GM12878 (cell line): ENCODE measurements at regions not wholly inside any gene's neighbourhood (a gene's known extent, or its start where the extent isn't known, plus 50 kb on each side); places are given as distances from the start of the nearest gene placed in this dataset.

ENCODE experiments used
- ATAC-seq: fragments of 200-7000 bp; cut with Tn5 transposase; 3 replicates; pipeline ENCODE4 v1.9.1; 2020; ENCODE audit warnings: mild to moderate bottlenecking, moderate library complexity
- BruUV-seq: library from RNA; stranded (reverse); fragments of 400-500 nt; replicated peaks from 2 replicates; lab custom pipeline; 2021; lab: Mats Ljungman, UMichigan
- CTCF ChIA-PET: fragments of 300-600 bp; sonication (Branson Sonifier 250); formaldehyde crosslinking; extraction: SDS; loops from one replicate; lab custom pipeline; 2021; ENCODE audit warnings: inconsistent platforms; lab: Yijun Ruan, JAX
- POLR2A ChIA-PET: fragments of 350-600 bp; formaldehyde crosslinking; extraction: SDS; loops from one replicate; lab custom pipeline; 2021; ENCODE audit warnings: inconsistent platforms; lab: Charles Lee
- RAD21 ChIA-PET: fragments of 300-600 bp; sonication (Branson Sonifier 250); formaldehyde crosslinking; loops from one replicate; lab custom pipeline; 2023; ENCODE audit warnings: antibody characterized with exemption; ENCODE audit not compliant: unreplicated experiment; lab: Charles Lee
- SMC1A ChIA-PET: fragments of 300-600 bp; sonication (Branson Sonifier 250); formaldehyde crosslinking; loops from one replicate; lab custom pipeline; 2023; ENCODE audit not compliant: unreplicated experiment, uncharacterized antibody; lab: Charles Lee
- DNase-seq: peaks from one replicate; pipeline ENCODE4 v3.0.0-alpha.2; 2011; ENCODE audit warnings: low read depth, low spot score
- FAIRE-seq: peaks from 3 replicates; lab custom pipeline; 2011; peaks lifted over from hg19 to GRCh38; lab: Jason Lieb, UNC
- H2AFZ ChIP-seq: 2 replicates; pipeline ENCODE4 v1.6.0; 2011; ENCODE audit warnings: low read depth, low read length, control low read depth; ENCODE audit not compliant: control insufficient read depth
- H3K27ac ChIP-seq: 2 replicates; pipeline ENCODE4 v1.5.1; 2011; ENCODE audit warnings: control low read depth; ENCODE audit not compliant: control insufficient read depth, insufficient read depth
- H3K27me3 ChIP-seq, 2 experiments: replicated peaks in 1 of 2; 2 replicates each; pipeline versions ENCODE4 v1.6.0 to v1.6.1; 2011; ENCODE audit warnings: low read length in 1 of 2; ENCODE audit not compliant: control insufficient read depth in 2 of 2, insufficient read depth in 2 of 2
- H3K36me3 ChIP-seq, 2 experiments: 2 replicates each; pipeline ENCODE4 v1.5.1; 2011; ENCODE audit warnings: low read length in 1 of 2; ENCODE audit not compliant: control insufficient read depth in 2 of 2, insufficient read depth in 2 of 2
- H3K4me1 ChIP-seq: 2 replicates; pipeline ENCODE4 v1.6.1; 2011; ENCODE audit warnings: mild to moderate bottlenecking, low read length, moderate library complexity, mixed read lengths; ENCODE audit not compliant: control insufficient read depth, insufficient read depth
- H3K4me2 ChIP-seq: 2 replicates; pipeline ENCODE4 v1.6.0; 2011; ENCODE audit warnings: control low read depth; ENCODE audit not compliant: control insufficient read depth, insufficient read depth
- H3K4me3 ChIP-seq: fragments of 200-600 bp; sonication (generic); 2 replicates; pipeline ENCODE4 v1.5.1; 2016
- H3K79me2 ChIP-seq: 2 replicates; pipeline ENCODE4 v1.6.0; 2011; ENCODE audit warnings: low read length; ENCODE audit not compliant: control insufficient read depth, insufficient read depth
- H3K9ac ChIP-seq: 2 replicates; pipeline ENCODE4 v1.8.0; 2011; ENCODE audit warnings: low read length, control low read depth, mixed read lengths; ENCODE audit not compliant: control insufficient read depth, insufficient read depth
- H3K9me3 ChIP-seq: replicated peaks from 3 replicates; pipeline ENCODE4 v1.5.1; 2011; ENCODE audit warnings: mild to moderate bottlenecking, low read length; ENCODE audit not compliant: control insufficient read depth, insufficient read depth
- H4K20me1 ChIP-seq: 2 replicates; pipeline ENCODE4 v1.6.0; 2011; ENCODE audit not compliant: control insufficient read depth, insufficient read depth
- BRCA1 ChIP-seq: IDR thresholded peaks from 2 replicates; pipeline ENCODE4 v1.6.1; 2011; ENCODE audit warnings: low read depth, low read length, improper control_type of control experiment
- CTCF ChIP-seq, 3 experiments: IDR thresholded peaks in 2 of 3; conservative IDR thresholded peaks in 1 of 3; 2 replicates each; pipeline ENCODE4 v1.5.1; 2011; ENCODE audit warnings: low read depth in 3 of 3, low read length in 3 of 3, mild to moderate bottlenecking in 3 of 3, control low read depth in 2 of 3, moderate library complexity in 2 of 3, inconsistent platforms in 1 of 3, mixed read lengths in 1 of 3; ENCODE audit not compliant: control insufficient read depth in 2 of 3, insufficient read depth in 1 of 3; ENCODE audit errors: extremely low read depth in 1 of 3
- E2F4 ChIP-seq: IDR thresholded peaks from 2 replicates; pipeline ENCODE4 v1.6.1; 2012; ENCODE audit warnings: low read depth, low read length, improper control_type of control experiment
- FOXM1 ChIP-seq: IDR thresholded peaks from 2 replicates; pipeline ENCODE4 v1.6.1; 2012; ENCODE audit warnings: low read depth, mild to moderate bottlenecking, inconsistent platforms, low read length, moderate library complexity
- HDAC6 ChIP-seq: fragments of 200-600 bp; sonication (generic); IDR thresholded peaks from one replicate; pipeline ENCODE4 v1.8.0; 2017; ENCODE audit warnings: antibody characterized with exemption; ENCODE audit not compliant: unreplicated experiment
- IKZF1 ChIP-seq: fragments of 450-650 bp; conservative IDR thresholded peaks from 2 replicates; pipeline ENCODE4 v1.6.1; 2017; ENCODE audit warnings: antibody characterized with exemption, mild to moderate bottlenecking
- KLF5 ChIP-seq: fragments of 450-650 bp; IDR thresholded peaks from 2 replicates; pipeline ENCODE4 v1.6.1; 2014; ENCODE audit warnings: mild to moderate bottlenecking; ENCODE audit not compliant: partially characterized antibody
- MTA2 ChIP-seq: fragments of 450-650 bp; IDR thresholded peaks from 2 replicates; pipeline ENCODE4 v1.6.1; 2016; ENCODE audit warnings: low read depth, mild to moderate bottlenecking, moderate library complexity
- MYB ChIP-seq: fragments of 150-350 bp; IDR thresholded peaks from 2 replicates; pipeline ENCODE4 v1.6.1; 2014; ENCODE audit warnings: mild to moderate bottlenecking, low read depth, low read length, borderline replicate concordance
- NR2F1 ChIP-seq: fragments of 450-650 bp; conservative IDR thresholded peaks from 2 replicates; pipeline ENCODE4 v1.6.1; 2017; ENCODE audit warnings: mild to moderate bottlenecking
- POLR2AphosphoS2 ChIP-seq: IDR thresholded peaks from 2 replicates; pipeline ENCODE4 v1.6.1; 2011; ENCODE audit warnings: low read depth, mild to moderate bottlenecking, low read length, improper control_type of control experiment, moderate library complexity
- SIN3A ChIP-seq: IDR thresholded peaks from 2 replicates; pipeline ENCODE4 v1.6.1; 2012; ENCODE audit warnings: low read depth, low read length, improper control_type of control experiment
- SIX5 ChIP-seq: IDR thresholded peaks from 2 replicates; pipeline ENCODE4 v1.6.1; 2011; ENCODE audit warnings: mild to moderate bottlenecking, low read depth, low read length, moderate library complexity; ENCODE audit not compliant: severe bottlenecking
- SRF ChIP-seq, 2 experiments: IDR thresholded peaks; 2 replicates each; pipeline ENCODE4 v1.6.1; 2011; ENCODE audit warnings: low read depth in 2 of 2, low read length in 2 of 2, mild to moderate bottlenecking in 1 of 2, moderate library complexity in 1 of 2
- STAT1 ChIP-seq: fragments of 450-650 bp; conservative IDR thresholded peaks from 2 replicates; pipeline ENCODE4 v1.6.1; 2014; ENCODE audit warnings: antibody characterized with exemption, mild to moderate bottlenecking
- SUPT20H ChIP-seq: IDR thresholded peaks from 2 replicates; pipeline ENCODE4 v1.6.1; 2011; ENCODE audit warnings: low read depth, mild to moderate bottlenecking, low read length, moderate library complexity, borderline replicate concordance; ENCODE audit not compliant: control insufficient read depth
- TARDBP ChIP-seq: IDR thresholded peaks from 2 replicates; pipeline ENCODE4 v1.6.1; 2016; ENCODE audit warnings: borderline replicate concordance
- TCF3 ChIP-seq: IDR thresholded peaks from 2 replicates; pipeline ENCODE4 v1.6.1; 2012; ENCODE audit warnings: low read depth, mild to moderate bottlenecking, low read length, borderline replicate concordance; ENCODE audit not compliant: insufficient read depth
- ZNF24 ChIP-seq: fragments of 450-650 bp; IDR thresholded peaks from 2 replicates; pipeline ENCODE4 v1.6.1; 2017; ENCODE audit warnings: antibody characterized with exemption, mild to moderate bottlenecking
- ZNF384 ChIP-seq: IDR thresholded peaks from 2 replicates; pipeline ENCODE4 v1.6.1; 2012; ENCODE audit warnings: low read depth, mild to moderate bottlenecking, low read length, improper control_type of control experiment, borderline replicate concordance
- WGBS: methylation state at CpG from one replicate; pipeline ENCODE4 v1.1.6; 2016; ENCODE audit warnings: low lambda C conversion rate; ENCODE audit not compliant: insufficient replicate concordance, insufficient coverage; ENCODE audit errors: missing lambda C conversion rate; 5-methylcytosine and 5-hydroxymethylcytosine counted together
- in situ Hi-C: fragments of 300-500 bp; cut with MboI; formaldehyde crosslinking; loops from 9 replicates; pipeline ENCODE4 v1.14.3; 2018; ENCODE audit warnings: mixed read lengths
- intact Hi-C: fragments of 100-400 bp; cut with micrococcal nuclease; formaldehyde crosslinking; loops from one replicate; pipeline ENCODE4 v1.14.2; 2022; ENCODE audit not compliant: unreplicated experiment

- Histone ChIP-seq H3K4me2 (no peak overlapping the region), H3K27ac (no peak overlapping the region), H3K36me3 (no peaks in the 10 kb centered on the region), H3K79me2 (no peaks in the 10 kb centered on the region), H4K20me1 (no peaks in the 10 kb centered on the region), H3K4me1 (no peaks in the 10 kb centered on the region), H3K27me3 (no peaks in the 10 kb centered on the region), H2AFZ (no peak overlapping the region), H3K9ac (no peak overlapping the region)
- CTCF ChIA-PET, result interaction anchor here (1.4 kb wide), 1 partner anchor 10 kb away, joined by 3 read pairs; no protein-coding TSS in a partner anchor
- intact Hi-C loops (no loop called here), in situ Hi-C loops (no loop called here)
- POLR2A ChIA-PET, result no interaction called here
- no peak for ATAC-seq
- RAD21 ChIA-PET, result no interaction called here
- WGBS, result 59% methylated on average over 10 of the region's 10 CpGs
- SMC1A ChIA-PET, result interaction anchor here (1.1 kb wide), 1 partner anchor 9 kb away, joined by 3 read pairs; no protein-coding TSS in a partner anchor
- FAIRE-seq, result no peak
- TF ChIP-seq MTA2 (no peak), CTCF (IDR thresholded peaks at IDR 0.05 in 2 of 3, conservative IDR thresholded peaks at IDR 0.05 in 1 of 3; ENCODE audit: control insufficient read depth in 2 of 3, extremely low read depth in 1 of 3, insufficient read depth in 1 of 3, low read depth in 3 of 3, low read length in 3 of 3) (no peak), SRF (IDR thresholded peaks at IDR 0.05; ENCODE audit: low read depth in 2 of 2, low read length in 2 of 2) (no peak), HDAC6 (no peak), ZNF384 (no peak), IKZF1 (no peak), KLF5 (no peak), STAT1 (no peak), FOXM1 (no peak), SUPT20H (no peak), NR2F1 (no peak), POLR2AphosphoS2 (no peak), MYB (no peak), ZNF24 (no peak), TCF3 (no peak), SIX5 (no peak), TARDBP (no peak), BRCA1 (no peak), SIN3A (no peak), E2F4 (no peak)
- TF ChIP-seq, all 136 proteins: peak for 0
- H3K4me3 ChIP-seq, result no peak overlapping the region
- BruUV-seq, result no TSS peak
- no peak for DNase-seq
- H3K9me3 ChIP-seq, result no peaks in the 10 kb centered on the region
Measured at GRCh38 chr18:25795213-25795612, 295.2 kb downstream of the SS18 start.
